Fibroblast of mammary gland (primary cell): ENCODE measurements at regions not wholly inside any gene's neighbourhood (a gene's known extent, or its start where the extent isn't known, plus 50 kb on each side); places are given as distances from the start of the nearest gene placed in this dataset.

Experiments
- DNase-seq: peaks from one replicate; pipeline ENCODE4 v3.0.0-alpha.2; 2010; ENCODE audit warnings: low read depth
- H3K4me3 ChIP-seq: 2 replicates; pipeline ENCODE4 v1.5.1; 2011; ENCODE audit warnings: low read depth, mild to moderate bottlenecking, low read length, moderate library complexity; ENCODE audit not compliant: control insufficient read depth
- CTCF ChIP-seq: conservative IDR thresholded peaks from 2 replicates; pipeline ENCODE4 v1.5.1; 2011; ENCODE audit warnings: low read depth, low read length, inconsistent platforms; ENCODE audit not compliant: control insufficient read depth, insufficient read depth

GRCh38 chr5:88656221-88656950, 226.6 kb downstream of the MEF2C start:
- no peak for TF ChIP-seq CTCF
- DNase-seq: no peak
- H3K4me3 ChIP-seq: no peak overlapping the region

GRCh38 chr5:88653471-88653870, 229.5 kb downstream of the MEF2C start:
- no peak overlapping the region for H3K4me3 ChIP-seq
- no peak for TF ChIP-seq CTCF
- no peak for DNase-seq

GRCh38 chr5:88647901-88648300, 235.1 kb downstream of the MEF2C start:
- no peak for TF ChIP-seq CTCF
- DNase-seq: no peak
- no peak overlapping the region for H3K4me3 ChIP-seq

- DNase-seq: no peak
- TF ChIP-seq CTCF: no peak
- H3K4me3 ChIP-seq: no peak overlapping the region
Measured at GRCh38 chr5:88646866-88647265, 236.1 kb downstream of the MEF2C start.

GRCh38 chr5:88644676-88645075, 238.3 kb downstream of the MEF2C start:
- no peak for TF ChIP-seq CTCF
- no peak overlapping the region for H3K4me3 ChIP-seq

GRCh38 chr5:88643315-88643714, 239.7 kb downstream of the MEF2C start:
- DNase-seq: no peak
- H3K4me3 ChIP-seq: no peak overlapping the region
- TF ChIP-seq CTCF: no peak

More at GRCh38 chr5:88644676-88645075, 238.3 kb downstream of the MEF2C start:
- DNase-seq: no peak
